GM19238 (cell line): ENCODE measurements at regions not wholly inside any gene's neighbourhood (a gene's known extent, or its start where the extent isn't known, plus 50 kb on each side); places are given as distances from the start of the nearest gene placed in this dataset.
"Not testable (repeated sequence)": the region's sequence is repeated elsewhere in the genome, so short reads cannot be mapped to it uniquely, and the experiment has no call there.

Source experiments
- DNase-seq: peaks from one replicate; pipeline ENCODE4 v3.0.0; 2011; ENCODE audit warnings: low spot score; ENCODE audit not compliant: insufficient read length

GRCh38 chr1:219863816-219864215, 64.5 kb downstream of the SLC30A10 start:
- DNase-seq = not testable (repeated sequence)

- no peak for DNase-seq
These were observed 66.0 kb downstream of the SLC30A10 start for GRCh38 chr1:219862366-219862765.

- no peak for DNase-seq
These were observed 69.4 kb downstream of the SLC30A10 start for GRCh38 chr1:219858980-219859379.

- no peak for DNase-seq
These were observed 81.0 kb downstream of the SLC30A10 start for GRCh38 chr1:219847215-219847855.

- DNase-seq = not testable (repeated sequence)
These were observed 88.8 kb downstream of the SLC30A10 start for GRCh38 chr1:219839595-219839994.

- no peak for DNase-seq
These were observed 90.4 kb downstream of the SLC30A10 start for GRCh38 chr1:219837994-219838294.

- DNase-seq = no peak
These were observed 90.9 kb downstream of the SLC30A10 start for GRCh38 chr1:219837274-219837993.

- DNase-seq = no peak
These were observed 93.9 kb downstream of the SLC30A10 start for GRCh38 chr1:219834314-219834917.

GRCh38 chr1:219833214-219833815, 95.0 kb downstream of the SLC30A10 start:
- no peak for DNase-seq

GRCh38 chr1:219826290-219826689, 102.1 kb downstream of the SLC30A10 start:
- no peak for DNase-seq

GRCh38 chr1:219825355-219825754, 103.0 kb downstream of the SLC30A10 start:
- no peak for DNase-seq

GRCh38 chr1:219824338-219824737, 104.0 kb downstream of the SLC30A10 start:
- DNase-seq = no peak

- no peak for DNase-seq
These were observed 107.8 kb downstream of the SLC30A10 start for GRCh38 chr1:219820551-219820950.

GRCh38 chr1:219817914-219818313, 110.4 kb downstream of the SLC30A10 start:
- DNase-seq = no peak

- DNase-seq = no peak
These were observed 115.1 kb downstream of the SLC30A10 start for GRCh38 chr1:219813294-219813693.

GRCh38 chr1:219812491-219813203, 115.7 kb downstream of the SLC30A10 start:
- DNase-seq = peak; percentile 20

GRCh38 chr1:219812086-219812485, 116.3 kb downstream of the SLC30A10 start:
- DNase-seq = no peak

GRCh38 chr1:219810451-219810850, 117.9 kb downstream of the SLC30A10 start:
- DNase-seq = no peak

GRCh38 chr1:219808790-219809189, 119.6 kb downstream of the SLC30A10 start:
- DNase-seq = no peak

GRCh38 chr1:219806642-219807041, 121.7 kb downstream of the SLC30A10 start:
- DNase-seq = no peak

GRCh38 chr1:219806020-219806419, 122.3 kb downstream of the SLC30A10 start:
- no peak for DNase-seq

GRCh38 chr1:219805191-219805590, 123.2 kb downstream of the SLC30A10 start:
- DNase-seq = no peak
